HG03432 (cell line): ENCODE measurements at regions not wholly inside any gene's neighbourhood (a gene's known extent, or its start where the extent isn't known, plus 50 kb on each side); places are given as distances from the start of the nearest gene placed in this dataset.

Experiments
- ATAC-seq: cut with Tn5 transposase; IDR thresholded peaks from one replicate; pipeline ENCODE4 v1.9.1; 2021; ENCODE audit warnings: mild to moderate bottlenecking, moderate library complexity; ENCODE audit not compliant: unreplicated experiment

- ATAC-seq, result no peak
These were observed 156.5 kb upstream of the EGFLAM start for GRCh38 chr5:38101897-38102296.

- ATAC-seq, result no peak
These were observed 158.9 kb upstream of the EGFLAM start for GRCh38 chr5:38099205-38100168.

GRCh38 chr5:38094889-38095288 lies 163.5 kb upstream of the EGFLAM start:
- no peak for ATAC-seq

GRCh38 chr5:38093855-38094254 lies 164.5 kb upstream of the EGFLAM start:
- ATAC-seq, result no peak

- ATAC-seq, result no peak
These were observed 171.6 kb upstream of the EGFLAM start for GRCh38 chr5:38086777-38087176.

DNA sequence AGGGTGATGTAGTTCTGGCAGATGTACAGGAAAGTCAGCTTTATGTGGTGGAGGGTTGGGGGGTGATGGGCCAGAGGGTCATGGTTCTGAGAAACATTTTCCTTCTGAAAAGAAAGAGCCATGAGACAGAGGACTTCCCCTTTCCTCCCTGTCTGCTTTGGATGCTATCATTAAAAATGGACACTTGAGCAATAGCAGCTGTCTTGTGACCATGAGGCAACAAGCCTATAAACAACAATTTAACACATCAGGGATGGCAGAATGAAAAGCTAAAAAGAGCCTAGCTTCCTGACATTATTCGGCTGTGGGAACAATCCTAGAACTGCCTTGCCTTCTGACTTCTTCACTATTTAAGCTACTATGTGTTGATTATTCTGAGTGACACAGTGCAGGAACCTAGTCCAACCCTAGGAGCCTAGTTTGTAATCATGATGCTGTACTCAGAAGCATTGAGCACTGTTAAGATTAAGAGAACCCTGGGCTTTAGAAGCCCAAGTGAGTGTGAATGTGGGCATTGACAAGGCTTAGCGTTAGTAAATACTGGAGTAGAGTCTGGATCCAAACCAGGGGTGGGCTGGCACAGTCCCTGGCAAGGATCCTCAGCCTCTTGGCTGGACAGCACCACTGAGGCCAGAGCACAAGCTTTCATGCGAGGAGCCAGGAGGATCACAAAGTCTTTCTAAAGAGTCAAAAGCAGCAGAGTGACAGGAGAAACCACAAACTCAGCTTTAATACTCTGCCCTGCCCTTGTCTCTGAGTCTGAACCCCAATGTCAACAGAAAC lies 178.5 kb upstream of the EGFLAM start:
- ATAC-seq, result no peak

DNA sequence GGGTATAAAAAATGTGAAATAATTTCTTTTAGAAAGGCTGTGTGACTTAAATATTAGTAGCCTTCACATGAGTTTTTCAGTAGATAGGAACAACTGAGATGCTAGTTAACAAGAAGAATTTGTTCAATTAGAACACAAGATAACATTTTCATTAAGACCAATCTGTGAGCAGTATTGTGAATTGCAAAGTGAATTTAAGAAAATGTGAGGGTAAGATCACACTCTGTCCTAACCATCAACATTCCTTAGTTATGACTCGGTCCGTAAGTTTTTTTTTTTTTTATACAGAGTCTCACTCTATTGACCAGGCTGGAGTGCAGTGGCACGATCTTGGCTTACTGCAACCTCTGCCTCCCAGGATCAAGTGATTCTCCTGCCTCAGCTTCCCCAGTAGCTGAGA lies 180.2 kb upstream of the EGFLAM start:
- ATAC-seq, result no peak

DNA sequence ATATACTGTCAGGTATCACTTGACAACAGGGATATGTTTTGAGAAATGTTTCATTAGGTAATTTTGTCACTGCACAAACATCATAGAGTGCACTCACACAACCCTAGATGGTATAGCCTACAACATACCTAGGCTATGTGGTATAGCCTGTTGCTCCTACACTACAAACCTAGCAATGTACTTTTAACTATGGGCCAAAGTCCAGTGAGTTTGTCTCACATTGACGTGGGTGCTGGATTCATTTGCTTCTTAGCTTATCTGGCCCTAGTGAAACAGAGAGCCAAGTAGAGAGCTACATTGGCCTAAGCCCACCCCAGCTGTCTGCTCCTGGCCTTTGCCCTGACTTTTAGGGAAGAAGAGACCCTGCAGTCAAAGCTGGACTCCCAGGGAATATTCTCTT lies 180.7 kb upstream of the EGFLAM start:
- no peak for ATAC-seq

- ATAC-seq, result no peak
These were observed 186.3 kb upstream of the EGFLAM start for GRCh38 chr5:38071831-38072694.

DNA sequence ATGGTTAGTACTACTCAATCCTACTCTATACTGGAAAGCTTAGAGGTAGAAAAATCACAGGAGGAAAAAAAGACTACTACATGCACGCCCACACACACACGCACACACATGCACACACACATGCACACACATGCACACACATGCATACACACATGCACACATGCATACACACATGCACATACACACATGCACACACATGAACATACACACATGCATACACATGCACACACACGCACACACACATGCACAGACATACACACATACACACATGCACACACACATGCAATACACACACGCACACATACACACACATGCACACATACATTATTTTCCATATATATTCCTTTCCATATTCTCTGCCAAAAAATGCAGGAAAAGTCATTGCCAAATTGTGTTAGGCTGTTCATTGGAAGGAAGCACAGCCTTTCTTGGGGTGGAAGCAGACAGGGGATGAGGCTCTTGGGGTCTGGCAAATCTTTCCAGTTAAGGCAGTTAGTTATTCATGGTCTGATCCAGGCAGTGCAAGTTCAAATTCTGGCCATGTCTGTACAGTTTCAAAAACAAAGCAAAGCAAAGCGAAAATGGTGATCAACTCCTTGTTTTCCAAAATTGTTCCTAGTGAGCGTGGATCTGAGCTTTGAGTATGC lies 187.9 kb upstream of the EGFLAM start:
- ATAC-seq, result no peak

GRCh38 chr5:38069360-38069759 lies 189.0 kb upstream of the EGFLAM start:
- ATAC-seq, result no peak

GRCh38 chr5:38060354-38060753 lies 198.0 kb upstream of the EGFLAM start:
- ATAC-seq, result no peak

DNA sequence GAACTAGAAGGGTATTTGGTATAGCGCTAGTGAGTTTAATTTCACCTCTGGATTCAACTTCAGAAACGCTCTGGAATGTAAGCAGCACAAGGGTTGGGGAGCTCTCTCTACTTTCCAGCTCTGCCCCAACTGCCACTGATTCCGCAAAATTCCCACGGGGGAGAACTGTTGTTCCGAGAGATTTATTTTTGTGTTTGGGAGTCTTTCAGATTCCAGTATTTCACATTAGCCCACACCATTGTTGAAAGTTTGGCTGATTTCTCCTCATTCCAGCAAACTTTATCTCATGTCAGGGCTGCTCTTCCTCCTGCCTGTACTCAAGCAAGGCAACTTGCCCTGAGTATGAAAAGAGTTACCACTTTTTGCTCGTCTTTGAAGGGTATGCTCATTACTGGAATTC lies 198.5 kb upstream of the EGFLAM start:
- no peak for ATAC-seq

DNA sequence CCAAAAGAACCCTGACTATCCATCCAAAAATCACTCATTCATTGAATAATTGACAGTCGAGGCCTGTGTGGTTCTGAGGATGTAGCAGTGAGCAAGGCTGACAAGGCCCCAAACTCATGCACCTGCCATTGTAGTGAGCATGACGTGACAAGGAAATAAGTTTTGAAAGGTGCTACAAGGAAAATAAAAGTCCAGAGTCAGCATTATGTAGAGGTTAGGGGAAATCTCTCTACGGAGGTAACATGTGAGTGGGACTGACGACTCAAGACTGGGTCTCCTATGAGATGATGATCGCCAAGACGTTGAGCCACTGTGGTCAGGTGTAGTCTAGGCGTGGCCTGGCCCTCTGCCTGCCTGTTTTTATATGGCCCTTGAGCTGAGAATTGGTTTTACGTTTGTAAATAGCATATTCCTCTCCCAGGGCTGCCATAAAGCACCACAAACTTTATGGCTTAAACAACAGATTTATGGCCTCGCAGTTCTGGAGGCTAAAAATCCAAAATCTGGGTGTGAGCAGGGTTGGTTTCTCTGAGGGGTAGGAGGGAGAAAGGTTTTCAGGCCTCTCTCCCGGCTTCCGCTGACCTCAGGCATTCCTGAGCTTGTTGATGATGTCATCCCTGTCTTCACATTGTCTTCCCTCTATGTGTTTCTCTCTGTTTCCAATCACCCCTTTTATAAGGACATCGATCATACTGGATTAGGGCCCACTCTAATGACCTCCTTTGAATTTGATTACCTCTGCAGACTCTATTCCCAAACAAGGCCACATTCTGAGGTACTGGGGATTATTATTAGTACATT lies 206.4 kb upstream of the EGFLAM start:
- ATAC-seq, result no peak

- no peak for ATAC-seq
These were observed 208.6 kb upstream of the GDNF start for GRCh38 chr5:38048400-38048799.

- ATAC-seq, result no peak
These were observed 206.3 kb upstream of the GDNF start for GRCh38 chr5:38046103-38046502.

GRCh38 chr5:38045446-38045845 lies 205.6 kb upstream of the GDNF start:
- ATAC-seq, result no peak

GRCh38 chr5:38039826-38040225 lies 200.0 kb upstream of the GDNF start:
- ATAC-seq, result no peak

DNA sequence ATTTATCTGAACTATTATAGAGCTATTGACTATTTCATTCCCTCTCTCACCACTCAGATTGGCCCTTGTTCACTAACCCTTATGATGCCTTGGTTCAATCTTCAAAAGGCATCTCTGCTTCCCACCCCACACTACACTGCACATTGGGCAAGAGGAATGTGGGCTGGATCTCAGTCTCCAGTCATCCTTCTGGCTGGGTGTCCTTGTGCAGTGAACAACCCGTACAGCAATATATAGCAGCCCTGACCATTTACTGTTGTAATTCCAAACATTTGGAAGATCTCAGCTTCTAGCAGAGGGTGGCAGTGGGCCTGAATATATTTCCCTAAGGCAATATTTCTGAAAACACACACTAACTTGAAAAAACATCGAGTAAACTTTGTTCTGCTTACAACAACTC lies 199.2 kb upstream of the GDNF start:
- no peak for ATAC-seq

- no peak for ATAC-seq
These were observed 196.9 kb upstream of the GDNF start for GRCh38 chr5:38036765-38037164.
